HL-60 (cell line): ENCODE measurements at regions not wholly inside any gene's neighbourhood (a gene's known extent, or its start where the extent isn't known, plus 50 kb on each side); places are given as distances from the start of the nearest gene placed in this dataset.

Experiments
- GABPA ChIP-seq: IDR thresholded peaks from 2 replicates; pipeline ENCODE4 v1.6.1; 2012; ENCODE audit warnings: low read depth
- POLR2AphosphoS5 ChIP-seq: IDR thresholded peaks from 2 replicates; pipeline ENCODE4 v1.6.1; 2012; ENCODE audit warnings: low read depth
- TF ChIP-seq, protein P1 (sequence below): IDR thresholded peaks from one replicate; pipeline ENCODE4 v1.5.1; 2011; ENCODE audit warnings: low read length, control low read depth, inconsistent platforms; ENCODE audit not compliant: insufficient read depth
- TF ChIP-seq, protein P2 (sequence below): IDR thresholded peaks from 2 replicates; pipeline ENCODE4 v1.6.1; 2012; ENCODE audit warnings: low read depth; ENCODE audit not compliant: insufficient replicate concordance

DNA sequence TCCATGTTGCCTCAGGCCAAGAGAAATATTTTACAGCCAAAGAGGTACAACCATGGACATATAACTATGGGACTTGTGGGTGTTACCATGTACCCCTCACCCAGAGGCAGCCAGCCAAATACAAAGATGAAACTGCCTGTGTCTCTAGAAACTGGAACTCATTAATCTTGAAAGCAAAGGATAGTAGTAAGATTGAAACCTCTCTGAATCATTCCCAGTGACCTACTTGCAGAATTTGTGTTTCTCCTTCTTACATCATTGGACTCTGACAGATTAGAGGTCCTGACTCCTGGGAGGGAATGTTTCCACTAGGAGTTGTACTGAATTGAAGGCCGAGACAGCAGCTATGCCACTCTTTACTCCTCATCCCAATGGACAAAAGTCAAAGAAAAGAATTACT is 257.4 kb upstream of the UBASH3B start:
- TF ChIP-seq, protein P1, sequence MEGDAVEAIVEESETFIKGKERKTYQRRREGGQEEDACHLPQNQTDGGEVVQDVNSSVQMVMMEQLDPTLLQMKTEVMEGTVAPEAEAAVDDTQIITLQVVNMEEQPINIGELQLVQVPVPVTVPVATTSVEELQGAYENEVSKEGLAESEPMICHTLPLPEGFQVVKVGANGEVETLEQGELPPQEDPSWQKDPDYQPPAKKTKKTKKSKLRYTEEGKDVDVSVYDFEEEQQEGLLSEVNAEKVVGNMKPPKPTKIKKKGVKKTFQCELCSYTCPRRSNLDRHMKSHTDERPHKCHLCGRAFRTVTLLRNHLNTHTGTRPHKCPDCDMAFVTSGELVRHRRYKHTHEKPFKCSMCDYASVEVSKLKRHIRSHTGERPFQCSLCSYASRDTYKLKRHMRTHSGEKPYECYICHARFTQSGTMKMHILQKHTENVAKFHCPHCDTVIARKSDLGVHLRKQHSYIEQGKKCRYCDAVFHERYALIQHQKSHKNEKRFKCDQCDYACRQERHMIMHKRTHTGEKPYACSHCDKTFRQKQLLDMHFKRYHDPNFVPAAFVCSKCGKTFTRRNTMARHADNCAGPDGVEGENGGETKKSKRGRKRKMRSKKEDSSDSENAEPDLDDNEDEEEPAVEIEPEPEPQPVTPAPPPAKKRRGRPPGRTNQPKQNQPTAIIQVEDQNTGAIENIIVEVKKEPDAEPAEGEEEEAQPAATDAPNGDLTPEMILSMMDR = no peak
- TF ChIP-seq, protein P2, sequence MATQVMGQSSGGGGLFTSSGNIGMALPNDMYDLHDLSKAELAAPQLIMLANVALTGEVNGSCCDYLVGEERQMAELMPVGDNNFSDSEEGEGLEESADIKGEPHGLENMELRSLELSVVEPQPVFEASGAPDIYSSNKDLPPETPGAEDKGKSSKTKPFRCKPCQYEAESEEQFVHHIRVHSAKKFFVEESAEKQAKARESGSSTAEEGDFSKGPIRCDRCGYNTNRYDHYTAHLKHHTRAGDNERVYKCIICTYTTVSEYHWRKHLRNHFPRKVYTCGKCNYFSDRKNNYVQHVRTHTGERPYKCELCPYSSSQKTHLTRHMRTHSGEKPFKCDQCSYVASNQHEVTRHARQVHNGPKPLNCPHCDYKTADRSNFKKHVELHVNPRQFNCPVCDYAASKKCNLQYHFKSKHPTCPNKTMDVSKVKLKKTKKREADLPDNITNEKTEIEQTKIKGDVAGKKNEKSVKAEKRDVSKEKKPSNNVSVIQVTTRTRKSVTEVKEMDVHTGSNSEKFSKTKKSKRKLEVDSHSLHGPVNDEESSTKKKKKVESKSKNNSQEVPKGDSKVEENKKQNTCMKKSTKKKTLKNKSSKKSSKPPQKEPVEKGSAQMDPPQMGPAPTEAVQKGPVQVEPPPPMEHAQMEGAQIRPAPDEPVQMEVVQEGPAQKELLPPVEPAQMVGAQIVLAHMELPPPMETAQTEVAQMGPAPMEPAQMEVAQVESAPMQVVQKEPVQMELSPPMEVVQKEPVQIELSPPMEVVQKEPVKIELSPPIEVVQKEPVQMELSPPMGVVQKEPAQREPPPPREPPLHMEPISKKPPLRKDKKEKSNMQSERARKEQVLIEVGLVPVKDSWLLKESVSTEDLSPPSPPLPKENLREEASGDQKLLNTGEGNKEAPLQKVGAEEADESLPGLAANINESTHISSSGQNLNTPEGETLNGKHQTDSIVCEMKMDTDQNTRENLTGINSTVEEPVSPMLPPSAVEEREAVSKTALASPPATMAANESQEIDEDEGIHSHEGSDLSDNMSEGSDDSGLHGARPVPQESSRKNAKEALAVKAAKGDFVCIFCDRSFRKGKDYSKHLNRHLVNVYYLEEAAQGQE = no peak
- TF ChIP-seq GABPA (no peak), POLR2AphosphoS5 (no peak)
